HG03064 (cell line): ENCODE measurements at regions not wholly inside any gene's neighbourhood (a gene's known extent, or its start where the extent isn't known, plus 50 kb on each side); places are given as distances from the start of the nearest gene placed in this dataset.

ENCODE experiments used
- ATAC-seq: cut with Tn5 transposase; IDR thresholded peaks from one replicate; pipeline ENCODE4 v1.9.1; 2021; ENCODE audit warnings: low read depth; ENCODE audit not compliant: unreplicated experiment

DNA sequence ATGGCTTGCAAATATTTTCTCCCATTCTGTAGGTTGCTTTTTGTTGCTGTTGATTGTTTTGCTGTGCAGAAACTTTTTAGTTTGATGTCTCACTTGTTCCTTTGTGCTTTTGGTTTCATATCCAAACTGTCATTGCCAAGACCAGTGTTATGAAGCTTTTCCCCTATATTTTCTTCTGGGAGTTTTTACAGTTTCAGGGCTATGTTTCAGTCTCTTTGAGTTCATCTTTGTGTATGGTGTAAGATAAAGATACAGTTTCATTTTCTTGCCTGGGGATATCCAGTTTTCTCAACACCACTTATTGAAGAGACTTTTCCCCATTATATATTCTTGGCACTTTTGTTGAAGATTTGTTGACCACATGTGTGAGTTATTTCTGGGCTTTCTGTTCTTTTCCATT lies 139.9 kb downstream of the MRPL57 start:
- no peak for ATAC-seq

DNA sequence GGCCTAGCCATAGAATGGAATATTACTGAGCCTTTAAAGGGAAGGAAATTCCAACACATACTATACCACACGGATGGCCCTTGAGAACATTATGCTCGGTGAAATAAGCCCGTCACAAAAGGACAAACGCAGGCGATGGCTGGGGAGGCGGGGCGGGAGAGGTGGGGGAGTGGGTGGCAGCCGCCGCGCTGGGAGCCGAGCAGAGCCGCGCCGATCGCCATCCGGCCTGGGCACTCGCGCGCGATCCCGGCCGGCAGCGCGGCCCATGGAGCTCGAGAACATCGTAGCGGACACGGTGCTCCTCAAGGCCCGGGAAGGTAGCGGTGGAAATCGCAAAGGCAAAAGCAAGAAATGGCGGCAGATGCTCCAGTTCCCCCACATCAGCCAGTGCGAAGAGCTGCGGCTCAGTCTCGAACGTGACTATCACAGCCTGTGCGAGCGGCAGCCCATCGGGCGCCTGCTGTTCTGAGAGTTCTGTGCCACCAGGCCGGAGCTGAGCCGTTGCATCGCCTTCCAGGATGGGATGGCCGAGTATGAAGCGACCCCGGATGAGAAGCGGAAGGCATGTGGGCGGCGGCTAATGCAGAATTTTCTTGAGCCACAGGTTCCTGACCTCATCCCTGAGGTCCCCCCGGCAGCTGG lies 140.1 kb downstream of the ZDHHC20 start:
- ATAC-seq, result no peak

DNA sequence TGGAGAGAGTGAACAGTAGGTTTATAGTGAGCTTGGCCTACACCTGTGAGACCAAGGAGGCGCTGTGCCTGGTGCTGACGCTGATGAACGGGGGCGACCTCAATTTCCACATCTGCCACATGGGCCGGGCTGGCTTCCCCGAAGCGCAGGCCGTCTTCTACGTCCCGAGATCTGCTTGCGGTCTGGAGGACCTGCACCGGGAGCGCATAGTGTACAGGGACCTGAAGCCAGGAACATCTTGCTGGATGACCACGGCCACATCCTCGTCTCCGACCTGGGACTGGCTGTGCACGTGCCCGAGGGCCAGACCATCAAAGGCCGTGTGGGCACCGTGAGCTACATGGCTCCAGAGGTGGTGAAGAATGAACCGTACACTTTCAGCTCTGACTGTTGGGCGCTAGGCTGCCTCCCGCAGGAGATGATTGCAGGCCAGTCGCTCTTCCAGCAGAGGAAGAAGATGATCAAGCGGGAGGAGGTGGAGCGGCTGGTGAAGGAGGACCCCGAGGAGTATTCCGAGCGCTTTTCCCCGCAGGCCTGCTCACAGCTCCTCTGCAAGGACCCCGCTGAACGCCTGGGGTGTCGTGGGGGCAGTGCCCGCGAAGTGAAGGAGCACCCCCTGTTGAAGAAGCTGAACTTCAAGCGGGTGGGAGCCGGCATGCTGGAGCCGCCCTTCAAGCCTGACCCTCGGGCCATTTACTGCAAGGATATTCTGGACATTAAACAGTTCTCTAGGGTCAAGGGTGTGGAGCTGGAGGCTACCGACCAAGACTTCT lies 139.0 kb downstream of the ZDHHC20 start:
- ATAC-seq, result no peak

DNA sequence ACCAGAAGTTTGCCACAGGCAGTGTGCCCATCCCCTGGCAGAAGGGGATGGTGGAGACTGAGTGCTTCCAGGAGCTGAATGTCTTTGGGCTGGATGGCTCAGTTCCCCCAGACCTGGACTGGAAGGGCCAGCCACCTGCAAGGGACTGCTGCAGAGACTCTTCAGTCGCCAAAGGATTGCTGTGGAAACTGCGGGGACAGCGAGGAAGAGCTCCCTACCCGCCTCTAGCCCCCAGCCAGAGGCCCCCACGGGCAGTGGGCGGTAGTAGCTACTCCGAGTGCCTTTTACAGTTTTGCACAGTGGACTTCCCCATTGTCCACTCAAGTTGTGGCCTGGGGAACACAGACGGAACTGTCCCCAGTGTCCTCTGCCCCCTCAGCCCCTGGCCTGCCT lies 138.5 kb downstream of the ZDHHC20 start:
- ATAC-seq, result no peak

DNA sequence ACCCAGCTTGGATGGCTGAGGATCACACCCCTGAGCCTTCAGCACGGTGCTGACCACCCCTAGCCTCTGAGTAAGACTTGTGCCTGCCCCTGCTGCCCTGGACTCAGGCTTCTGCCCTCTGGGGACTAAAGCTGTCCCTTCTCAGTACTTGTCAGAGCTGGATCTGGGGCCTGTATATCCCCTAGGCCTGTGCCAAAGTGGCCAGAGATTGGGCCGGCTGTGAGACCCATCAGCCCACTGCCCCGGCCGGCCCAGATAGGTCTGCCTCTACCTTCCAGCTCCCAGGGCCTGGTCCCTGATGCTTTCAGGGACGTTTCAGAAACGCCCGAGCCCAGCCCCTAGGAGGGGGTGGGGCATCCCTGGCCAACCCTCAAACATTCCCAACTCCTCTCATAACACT lies 137.8 kb downstream of the ZDHHC20 start:
- no peak for ATAC-seq

DNA sequence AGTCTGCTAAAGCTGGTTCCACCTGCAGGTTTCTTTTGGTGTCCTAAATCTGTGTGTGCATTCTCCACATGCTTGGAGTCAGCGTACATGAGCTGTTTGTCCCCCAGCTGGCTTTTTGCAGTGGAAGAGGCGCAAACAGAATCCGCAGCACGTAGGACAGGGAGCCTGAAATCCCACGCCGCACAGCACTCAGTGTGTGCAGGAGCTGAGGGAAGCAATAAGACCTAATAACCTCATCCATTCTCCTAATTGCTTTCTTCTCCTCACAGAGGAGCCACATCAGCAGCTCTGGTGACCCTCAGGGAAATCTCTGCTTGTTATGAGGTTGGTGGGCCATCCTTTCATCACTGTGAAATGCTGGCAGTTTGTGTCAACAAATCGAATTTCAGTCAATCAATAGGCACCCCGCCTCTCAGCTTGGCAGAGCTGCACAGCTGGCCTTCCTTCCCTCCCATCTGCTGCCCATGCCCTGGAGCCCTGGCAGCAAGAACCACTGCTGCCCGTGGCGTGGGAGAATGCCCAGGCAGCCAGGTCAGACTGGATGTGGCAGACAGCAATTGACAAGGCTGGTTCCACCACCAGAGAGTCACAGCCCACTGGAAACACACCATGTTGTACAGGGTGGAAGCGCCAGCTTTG lies 136.7 kb downstream of the ZDHHC20 start:
- ATAC-seq, result no peak
